ENCODE measurements at regions not wholly inside any gene's neighbourhood (a gene's known extent, or its start where the extent isn't known, plus 50 kb on each side); places are given as distances from the start of the nearest gene placed in this dataset.

DNA sequence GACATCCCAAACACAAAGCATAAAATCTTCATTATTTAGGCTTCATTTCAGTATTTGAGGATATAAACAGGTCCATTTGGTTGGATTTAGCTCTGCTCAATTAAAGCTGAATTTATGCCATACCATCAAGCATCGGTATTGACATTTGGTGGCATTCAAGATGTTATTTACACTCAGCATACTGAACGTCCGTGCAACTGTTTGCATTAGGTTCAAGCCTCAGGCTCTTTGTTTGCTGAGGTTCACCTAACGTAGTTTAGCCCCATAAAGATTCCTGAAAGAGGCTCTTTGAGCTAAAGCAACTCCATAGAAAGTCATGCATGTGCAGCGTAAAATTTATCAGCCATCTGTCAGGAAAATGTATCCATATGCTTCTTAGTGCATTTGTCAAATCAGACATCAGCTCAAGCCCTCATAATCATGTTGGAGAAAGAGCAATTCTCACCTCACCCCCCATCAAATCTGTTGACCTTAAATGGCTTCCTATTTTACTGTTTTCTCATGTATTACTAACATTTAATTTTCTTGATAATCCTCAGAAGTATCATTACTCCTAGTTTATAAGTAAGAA lies 366.9 kb downstream of the EPHA4 start:
- DNase-seq (ENCODE audit: low spot score) = no peak

DNA sequence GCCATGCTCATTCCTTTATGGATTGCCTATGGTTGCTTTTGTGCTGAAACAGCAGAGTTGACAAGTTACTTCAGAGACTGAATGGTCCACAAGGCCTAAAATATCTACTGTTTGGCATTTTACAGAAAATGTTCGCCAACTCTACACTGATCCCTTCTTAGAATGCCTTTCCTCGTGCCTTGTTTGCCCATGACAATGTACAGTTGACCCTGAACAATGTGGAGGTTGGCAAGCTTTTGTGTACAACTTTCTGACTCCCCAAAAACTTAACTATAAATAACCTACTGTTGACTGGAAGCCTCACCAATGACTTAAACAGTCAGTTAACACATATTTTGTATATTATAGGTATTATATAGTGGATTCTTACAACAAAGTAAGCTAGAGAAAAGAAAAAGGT lies 361.4 kb downstream of the EPHA4 start:
- DNase-seq (ENCODE audit: low spot score) (no peak), ATAC-seq (ENCODE audit: low FRiP score) (no peak)
- TF ChIP-seq, protein P1, sequence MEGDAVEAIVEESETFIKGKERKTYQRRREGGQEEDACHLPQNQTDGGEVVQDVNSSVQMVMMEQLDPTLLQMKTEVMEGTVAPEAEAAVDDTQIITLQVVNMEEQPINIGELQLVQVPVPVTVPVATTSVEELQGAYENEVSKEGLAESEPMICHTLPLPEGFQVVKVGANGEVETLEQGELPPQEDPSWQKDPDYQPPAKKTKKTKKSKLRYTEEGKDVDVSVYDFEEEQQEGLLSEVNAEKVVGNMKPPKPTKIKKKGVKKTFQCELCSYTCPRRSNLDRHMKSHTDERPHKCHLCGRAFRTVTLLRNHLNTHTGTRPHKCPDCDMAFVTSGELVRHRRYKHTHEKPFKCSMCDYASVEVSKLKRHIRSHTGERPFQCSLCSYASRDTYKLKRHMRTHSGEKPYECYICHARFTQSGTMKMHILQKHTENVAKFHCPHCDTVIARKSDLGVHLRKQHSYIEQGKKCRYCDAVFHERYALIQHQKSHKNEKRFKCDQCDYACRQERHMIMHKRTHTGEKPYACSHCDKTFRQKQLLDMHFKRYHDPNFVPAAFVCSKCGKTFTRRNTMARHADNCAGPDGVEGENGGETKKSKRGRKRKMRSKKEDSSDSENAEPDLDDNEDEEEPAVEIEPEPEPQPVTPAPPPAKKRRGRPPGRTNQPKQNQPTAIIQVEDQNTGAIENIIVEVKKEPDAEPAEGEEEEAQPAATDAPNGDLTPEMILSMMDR (IDR thresholded peaks at IDR 0.05) = no peak

More for the DNA sequence above, 366.9 kb downstream of the EPHA4 start:
- TF ChIP-seq, protein P1 (IDR thresholded peaks at IDR 0.05) = no peak
- ATAC-seq (ENCODE audit: low FRiP score) = no peak

DNA sequence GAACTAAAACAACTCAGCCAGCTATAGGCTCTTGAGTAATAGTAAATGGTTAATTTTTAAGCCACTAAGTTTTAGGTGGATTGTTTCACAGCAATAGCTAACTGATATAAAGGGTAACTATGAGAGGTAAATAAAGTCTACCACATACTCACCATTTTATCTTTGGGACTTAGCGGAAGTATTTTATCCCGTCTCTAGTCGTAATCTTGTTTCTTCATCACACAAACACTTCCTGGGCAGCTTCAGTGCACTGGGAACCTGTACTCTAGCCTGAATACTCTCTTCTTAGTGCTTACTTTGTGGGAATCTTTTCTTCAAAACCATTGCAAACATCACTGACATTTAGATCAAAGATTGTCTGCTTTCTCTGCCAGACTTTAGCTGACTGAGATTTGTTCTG lies 360.5 kb downstream of the EPHA4 start:
- ATAC-seq (ENCODE audit: low FRiP score) (no peak), DNase-seq (ENCODE audit: low spot score) (no peak)
- TF ChIP-seq, protein P1 (IDR thresholded peaks at IDR 0.05) = no peak

DNA sequence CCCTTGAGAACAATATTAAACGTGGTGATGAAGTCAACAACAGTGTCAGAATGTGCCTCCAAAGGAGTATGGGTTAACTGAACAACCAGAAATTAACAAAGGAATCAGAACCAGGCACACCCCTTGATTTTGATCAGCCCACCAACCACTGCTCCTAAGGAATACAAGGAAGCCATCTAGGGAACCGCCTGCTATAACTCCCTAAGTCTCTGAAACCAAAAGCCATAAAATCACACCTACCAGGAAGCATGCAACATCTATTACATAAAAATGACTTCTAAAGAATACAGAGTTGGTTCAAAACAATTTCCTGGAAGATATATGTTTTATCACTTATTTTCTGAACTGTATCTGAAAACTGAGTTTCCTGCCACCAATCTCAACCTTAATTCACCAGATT lies 360.0 kb downstream of the EPHA4 start:
- ATAC-seq (ENCODE audit: low FRiP score) (no peak), DNase-seq (ENCODE audit: low spot score) (no peak)
- TF ChIP-seq, protein P1 (IDR thresholded peaks at IDR 0.05) = no peak

DNA sequence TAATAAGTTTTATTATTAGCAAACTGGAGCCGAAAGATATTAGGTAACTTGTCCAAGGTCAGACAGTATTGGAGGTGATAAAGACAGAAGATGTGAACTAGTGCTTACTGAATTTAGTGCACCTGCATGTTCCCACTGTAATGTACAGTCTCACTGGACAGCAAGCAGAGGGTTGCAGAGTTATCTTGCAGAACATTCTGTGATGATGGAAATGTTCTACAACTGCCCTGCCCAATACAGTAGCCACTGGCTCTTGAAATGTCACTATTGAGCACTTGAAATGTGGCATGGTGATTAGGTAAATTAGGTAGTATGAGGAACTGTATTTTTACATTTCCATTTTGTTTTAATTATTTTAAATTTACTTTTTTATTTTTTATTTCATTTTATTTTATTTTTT lies 356.6 kb downstream of the EPHA4 start:
- ATAC-seq (ENCODE audit: low FRiP score) = no peak
- no peak for DNase-seq (ENCODE audit: low spot score)
- TF ChIP-seq, protein P1 (IDR thresholded peaks at IDR 0.05) = no peak

DNA sequence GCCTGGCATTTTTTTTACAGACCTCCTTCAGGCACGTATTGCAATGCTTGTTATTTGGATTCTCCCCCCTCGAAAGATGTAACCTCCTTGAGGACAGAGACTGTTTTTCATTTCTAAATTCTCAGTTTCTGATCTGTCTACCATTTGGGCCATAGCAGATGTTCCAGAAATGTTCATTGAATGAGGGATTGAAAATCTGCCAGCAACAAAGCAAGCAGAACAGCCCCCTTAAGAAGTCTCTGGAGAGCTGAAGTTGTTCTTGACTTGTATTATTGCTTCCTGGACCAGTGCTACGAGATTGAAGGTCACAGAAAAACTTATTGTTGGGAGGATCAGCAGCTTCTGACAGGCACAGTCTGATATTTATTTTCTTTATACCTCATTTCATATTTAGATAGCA lies 355.5 kb downstream of the EPHA4 start:
- no peak for ATAC-seq (ENCODE audit: low FRiP score)
- no peak for DNase-seq (ENCODE audit: low spot score)

DNA sequence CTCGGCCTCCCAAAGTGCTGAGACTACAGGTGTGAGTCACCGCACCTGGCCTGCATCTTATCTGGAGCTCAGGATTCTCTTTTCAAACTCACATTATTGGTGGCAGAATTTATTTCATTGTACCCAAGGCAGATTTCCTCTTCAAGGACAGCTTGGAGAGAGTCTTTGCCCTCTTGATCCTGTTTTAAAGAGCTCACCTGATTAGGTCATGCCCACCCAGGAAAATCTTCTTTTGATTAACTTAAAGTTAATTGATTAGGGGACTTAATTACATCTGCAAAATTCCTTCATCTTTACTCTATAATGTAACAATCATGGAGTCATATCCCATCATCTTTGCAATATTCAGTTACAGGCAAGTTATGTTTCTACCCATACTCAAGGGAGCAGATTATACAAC lies 346.4 kb downstream of the EPHA4 start:
- TF ChIP-seq, protein P1 (IDR thresholded peaks at IDR 0.05) = no peak
- ATAC-seq (ENCODE audit: low FRiP score) = no peak
- no peak for DNase-seq (ENCODE audit: low spot score)

More for the DNA sequence above, 355.5 kb downstream of the EPHA4 start:
- TF ChIP-seq, protein P1 (IDR thresholded peaks at IDR 0.05) = no peak

Measured in omental fat pad (tissue), 3 donors.